Stimulated activated CD8-positive, alpha-beta memory T cell treated with anti-CD3 and anti-CD28 coated beads, Interleukin-12 subunit alpha, Interleukin-12 subunit beta, amount 100 ng/mL, for 4 hours (primary cell): ENCODE measurements at regions not wholly inside any gene's neighbourhood (a gene's known extent, or its start where the extent isn't known, plus 50 kb on each side); places are given as distances from the start of the nearest gene placed in this dataset.

Source experiments
- DNase-seq: peaks from one replicate; pipeline ENCODE4 v3.0.0-alpha.2; 2020; ENCODE audit warnings: low read depth

DNA sequence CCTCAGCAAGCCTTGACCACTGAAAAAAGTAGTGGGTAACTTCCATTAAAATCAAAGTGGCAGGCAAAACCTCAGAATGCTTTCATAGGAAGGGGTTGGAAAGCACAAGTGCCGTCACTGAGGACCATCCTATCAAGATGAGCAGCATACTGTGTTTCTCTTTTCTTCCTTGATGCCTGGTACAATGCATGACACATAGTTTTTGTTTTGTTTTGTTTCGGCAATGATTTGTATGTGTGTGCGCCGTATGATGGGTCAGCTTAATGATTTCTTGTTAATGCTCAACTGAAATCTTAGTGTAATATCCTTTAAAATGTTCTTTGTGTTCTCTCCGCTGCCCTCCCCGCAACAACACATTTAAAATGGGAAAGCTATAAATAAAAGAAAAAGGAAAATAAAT, 476.4 kb upstream of the KCNMB2 start:
- no peak for DNase-seq

DNA sequence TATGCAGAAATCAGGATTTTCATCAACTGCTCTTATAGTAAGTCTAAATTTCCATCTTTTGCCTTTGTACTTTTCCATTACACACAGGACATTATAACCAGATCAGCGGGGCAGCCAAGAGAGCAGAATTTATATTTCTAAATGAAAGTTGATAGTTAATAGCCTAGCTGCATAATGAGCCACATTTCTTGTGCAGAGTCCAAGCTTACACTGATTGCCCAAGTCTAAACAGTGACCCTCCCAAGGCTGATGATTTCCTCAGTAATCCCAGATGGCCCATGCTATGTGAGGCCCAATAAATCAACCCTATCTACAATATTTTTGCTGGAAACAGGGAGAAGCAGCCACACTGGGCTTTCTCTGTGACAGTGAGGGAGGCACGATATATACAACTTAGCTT, 475.8 kb upstream of the KCNMB2 start:
- DNase-seq, result no peak

DNA sequence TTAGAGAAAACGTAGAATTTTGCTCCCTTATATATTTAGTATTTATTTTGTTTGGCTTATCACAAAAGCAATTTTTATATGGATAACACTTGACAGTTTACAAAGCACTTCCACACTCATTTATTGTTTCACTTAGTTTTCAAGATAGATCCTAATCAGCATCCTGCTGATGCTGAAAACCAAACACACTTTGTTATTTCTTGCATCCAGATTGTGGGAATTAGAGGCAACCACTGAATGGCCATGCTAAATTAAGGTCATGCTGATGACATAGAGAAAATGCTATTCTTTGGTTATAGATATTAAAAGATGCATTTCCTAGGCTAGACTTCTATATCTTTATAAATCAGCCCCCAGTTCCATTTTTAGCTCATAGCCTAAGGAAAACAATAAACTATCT, 474.1 kb upstream of the KCNMB2 start:
- no peak for DNase-seq

DNA sequence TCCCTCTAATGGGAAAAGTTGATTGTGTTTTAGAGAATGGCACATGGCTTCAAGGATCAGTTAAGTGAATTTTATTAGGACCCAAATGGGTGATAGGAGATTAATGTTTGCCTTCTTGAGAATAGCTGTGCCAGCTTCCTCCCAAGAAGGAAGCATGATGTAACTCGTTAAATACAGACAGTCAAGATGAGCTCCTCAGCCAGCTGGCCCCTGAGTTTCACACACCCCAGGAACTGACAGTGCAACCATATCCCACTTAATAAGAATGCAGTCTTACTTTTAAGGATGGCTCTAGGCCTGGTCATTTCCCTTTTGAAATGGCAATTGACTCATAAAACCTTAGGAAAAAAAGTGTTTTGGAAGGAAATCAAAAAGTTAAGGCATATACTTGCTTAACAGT, 472.8 kb upstream of the KCNMB2 start:
- no peak for DNase-seq

DNA sequence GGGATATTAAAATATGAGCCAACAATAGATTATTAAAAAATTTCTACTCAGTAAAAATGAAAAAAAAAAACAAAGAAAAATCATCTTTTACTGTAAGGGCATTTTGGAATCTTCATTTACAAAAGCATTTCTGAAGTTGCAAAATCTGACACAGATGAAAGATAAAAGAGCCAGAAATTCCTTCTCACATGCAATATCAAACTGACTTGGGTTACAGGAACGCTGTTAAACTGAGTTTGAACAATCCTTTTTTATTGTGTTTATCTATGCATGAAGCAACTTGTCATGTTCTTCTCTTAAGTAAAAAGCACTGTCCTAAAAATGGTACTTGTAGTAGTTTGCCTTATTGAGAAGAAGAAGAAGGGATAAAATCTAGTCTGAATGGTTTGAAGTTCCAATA, 468.5 kb upstream of the KCNMB2 start:
- DNase-seq, result no peak

DNA sequence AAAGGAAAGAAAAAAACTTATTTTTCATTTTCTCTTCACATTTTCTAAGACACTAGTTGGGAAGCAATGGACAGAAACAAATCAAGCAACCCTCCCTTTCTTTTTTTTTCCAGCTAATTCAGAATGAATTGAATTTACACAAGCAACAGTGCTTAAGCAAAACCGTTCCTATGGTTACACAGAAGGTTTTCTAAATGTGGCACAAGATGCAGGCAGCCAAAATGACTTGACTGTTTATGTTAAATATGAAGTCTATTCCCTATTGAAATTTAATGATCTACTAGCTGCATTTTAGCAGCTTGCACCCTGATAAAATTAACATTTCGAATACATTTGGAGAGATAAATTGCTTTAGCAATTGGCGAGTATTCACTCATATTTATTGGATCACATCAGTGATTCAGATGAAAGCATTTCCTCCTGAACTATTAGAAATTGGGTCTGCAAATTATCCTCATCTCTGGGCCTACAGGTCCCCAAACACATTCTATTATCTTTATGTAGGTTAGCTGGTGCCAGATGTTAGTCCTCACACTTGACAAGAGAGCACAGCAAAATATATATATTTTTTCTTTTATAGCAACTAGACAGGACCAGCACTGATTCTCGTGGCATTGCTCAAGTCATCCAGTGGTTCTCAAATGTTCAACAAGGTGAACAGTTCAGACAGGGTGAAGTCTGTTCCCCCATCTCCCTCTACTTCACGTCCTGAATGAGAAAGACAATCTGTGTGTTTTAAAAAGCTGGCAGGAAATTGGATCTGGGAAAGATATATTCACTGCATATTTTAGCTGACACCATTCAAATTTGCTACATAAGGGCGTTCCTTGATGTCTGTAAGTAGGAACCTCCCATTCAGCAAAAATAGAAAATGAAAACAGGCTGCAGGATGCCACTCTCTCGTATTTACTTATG, 463.6 kb upstream of the KCNMB2 start:
- DNase-seq, result no peak

DNA sequence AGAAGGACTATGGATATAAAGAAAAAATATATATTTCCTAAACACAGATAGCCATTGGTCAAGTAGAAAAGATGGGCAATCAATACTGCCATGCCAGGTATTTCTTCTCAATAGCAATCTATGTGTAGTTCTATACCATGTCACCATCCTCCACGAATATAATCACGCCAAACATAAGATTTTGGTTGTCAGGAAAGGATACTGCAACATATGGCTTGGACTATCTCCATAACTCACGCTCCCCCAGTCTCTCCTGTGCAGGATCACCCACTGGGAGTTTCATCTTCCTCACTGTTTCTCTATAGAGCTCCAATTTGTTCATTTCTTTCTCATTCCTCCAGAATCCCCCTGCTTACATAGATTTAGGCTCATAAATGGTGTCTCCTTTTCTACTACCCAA, 462.9 kb upstream of the KCNMB2 start:
- DNase-seq, result no peak

DNA sequence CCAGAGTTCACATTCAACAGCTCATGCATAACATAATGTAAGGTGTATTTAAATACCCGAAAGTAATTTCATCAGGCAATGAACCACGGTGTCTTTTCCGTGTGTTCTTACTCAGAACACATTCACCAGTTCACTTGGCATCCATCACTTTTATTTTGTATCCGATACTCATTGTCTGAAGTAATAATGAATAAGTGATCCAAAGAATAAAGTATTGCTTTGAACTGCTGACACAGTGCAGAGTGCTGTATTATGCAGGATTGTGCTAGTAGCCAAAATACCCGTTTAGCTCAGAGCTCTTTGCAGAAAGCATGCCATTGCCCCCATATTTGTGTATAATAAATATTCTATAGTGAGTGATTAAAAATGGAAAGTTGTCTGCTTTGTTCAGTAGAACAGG, 460.9 kb upstream of the KCNMB2 start:
- DNase-seq, result no peak

DNA sequence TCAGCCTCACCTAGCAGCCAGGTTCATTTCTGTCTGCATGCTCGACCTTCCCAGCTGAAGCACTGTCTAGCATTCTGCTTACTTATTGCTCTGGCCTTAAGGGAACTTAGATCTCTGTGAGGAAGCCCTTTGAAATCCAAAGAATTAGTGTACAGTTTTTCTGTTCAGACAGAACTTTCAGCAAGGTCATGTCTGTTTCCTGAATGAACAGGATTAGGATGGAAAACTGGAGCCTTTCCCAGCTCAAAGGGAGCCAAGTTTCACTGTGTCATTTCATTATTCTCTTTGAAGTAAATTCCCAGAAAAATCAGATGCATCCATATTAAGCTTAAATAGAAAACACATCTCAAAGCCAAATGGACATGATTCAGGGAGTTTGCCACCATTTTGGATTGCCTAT, 457.3 kb upstream of the KCNMB2 start:
- DNase-seq, result no peak

DNA sequence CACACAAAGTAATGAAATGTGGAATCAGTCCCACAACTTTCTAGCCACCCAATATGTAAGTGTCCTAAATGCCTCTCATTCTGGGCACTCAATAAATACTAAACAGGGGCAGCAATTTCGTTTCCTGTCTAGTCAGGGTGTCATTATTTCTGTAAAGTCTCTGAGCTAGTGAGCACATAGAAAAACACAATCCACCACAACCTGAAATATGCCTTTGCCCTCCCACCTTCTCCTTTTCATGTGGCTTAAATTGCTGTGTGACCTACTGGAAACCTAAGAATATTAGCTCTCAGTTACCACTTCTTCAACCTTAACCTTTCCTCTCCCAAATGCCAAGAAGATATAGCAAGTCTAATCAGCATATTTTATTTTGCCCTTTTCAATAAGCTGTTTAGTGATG, 456.3 kb upstream of the KCNMB2 start:
- DNase-seq, result no peak

DNA sequence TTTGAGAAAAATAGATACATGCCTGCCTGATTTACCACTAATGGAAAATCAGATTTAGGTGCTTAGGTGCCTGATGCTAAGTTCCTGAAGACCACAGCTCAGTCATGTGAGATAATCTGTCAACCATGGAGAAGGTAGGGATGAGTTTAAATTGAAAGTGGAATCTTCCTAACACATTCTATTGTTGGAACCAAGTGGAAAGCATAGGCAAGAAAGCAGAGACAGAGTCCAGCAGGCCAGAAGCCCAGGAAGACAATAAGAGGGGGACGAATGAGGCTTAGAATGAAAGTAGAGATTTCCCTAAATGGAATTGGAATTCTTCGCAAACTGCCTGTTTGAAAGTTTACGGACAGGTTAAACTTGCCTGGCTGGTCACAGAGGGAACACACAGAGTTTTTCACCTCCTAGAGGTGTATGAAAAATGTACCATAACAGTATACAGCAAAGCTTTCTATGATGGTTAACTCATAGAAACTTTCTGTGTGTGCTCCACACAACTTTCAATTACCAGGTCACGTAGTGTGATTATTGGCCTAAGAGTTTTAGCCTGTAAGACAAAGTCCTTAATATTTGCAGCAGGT, 453.8 kb upstream of the KCNMB2 start:
- no peak for DNase-seq

DNA sequence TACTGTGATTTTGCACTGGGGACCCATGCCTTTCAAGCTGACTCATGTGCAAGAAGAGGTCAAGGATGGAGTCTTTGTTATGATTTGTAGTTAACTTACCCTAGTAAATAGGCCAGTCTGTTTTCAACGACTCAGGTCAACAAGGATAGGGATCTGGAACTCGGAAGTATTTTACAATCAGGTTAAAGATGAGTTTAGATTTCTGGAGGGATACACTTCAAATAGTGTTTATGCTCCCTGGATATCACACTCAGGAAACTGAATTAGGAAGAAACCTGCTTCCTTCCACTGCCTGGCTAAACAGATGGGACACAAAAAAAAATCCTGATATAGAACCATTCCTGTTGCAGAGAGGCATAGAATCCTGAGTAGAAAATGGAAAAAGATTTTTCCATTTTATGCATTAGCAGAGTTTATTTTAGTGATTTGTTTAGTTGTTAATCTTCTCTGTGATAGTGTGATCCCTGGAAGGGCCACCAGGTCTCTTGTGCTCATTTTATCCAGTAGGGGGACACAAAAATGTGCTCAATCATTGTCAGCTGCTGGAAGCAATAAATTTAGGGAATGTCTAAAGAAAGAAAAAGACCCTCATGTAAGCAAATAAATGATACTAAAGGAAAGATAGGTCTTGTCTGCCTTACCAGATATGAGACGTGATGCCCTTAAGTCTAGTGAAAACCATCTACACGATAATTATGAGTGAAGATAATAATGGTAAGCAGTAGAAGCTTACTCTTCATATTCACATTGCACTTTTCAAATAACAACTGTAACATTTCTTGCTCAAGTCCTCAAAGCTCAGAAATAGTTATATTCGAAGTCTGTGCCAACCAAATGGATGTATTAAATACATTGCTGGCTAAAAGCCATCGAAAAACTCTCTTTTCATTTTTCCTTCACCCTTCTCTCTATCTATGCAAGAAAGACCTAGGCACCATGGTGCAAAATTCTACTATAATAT, 452.1 kb upstream of the KCNMB2 start:
- no peak for DNase-seq

DNA sequence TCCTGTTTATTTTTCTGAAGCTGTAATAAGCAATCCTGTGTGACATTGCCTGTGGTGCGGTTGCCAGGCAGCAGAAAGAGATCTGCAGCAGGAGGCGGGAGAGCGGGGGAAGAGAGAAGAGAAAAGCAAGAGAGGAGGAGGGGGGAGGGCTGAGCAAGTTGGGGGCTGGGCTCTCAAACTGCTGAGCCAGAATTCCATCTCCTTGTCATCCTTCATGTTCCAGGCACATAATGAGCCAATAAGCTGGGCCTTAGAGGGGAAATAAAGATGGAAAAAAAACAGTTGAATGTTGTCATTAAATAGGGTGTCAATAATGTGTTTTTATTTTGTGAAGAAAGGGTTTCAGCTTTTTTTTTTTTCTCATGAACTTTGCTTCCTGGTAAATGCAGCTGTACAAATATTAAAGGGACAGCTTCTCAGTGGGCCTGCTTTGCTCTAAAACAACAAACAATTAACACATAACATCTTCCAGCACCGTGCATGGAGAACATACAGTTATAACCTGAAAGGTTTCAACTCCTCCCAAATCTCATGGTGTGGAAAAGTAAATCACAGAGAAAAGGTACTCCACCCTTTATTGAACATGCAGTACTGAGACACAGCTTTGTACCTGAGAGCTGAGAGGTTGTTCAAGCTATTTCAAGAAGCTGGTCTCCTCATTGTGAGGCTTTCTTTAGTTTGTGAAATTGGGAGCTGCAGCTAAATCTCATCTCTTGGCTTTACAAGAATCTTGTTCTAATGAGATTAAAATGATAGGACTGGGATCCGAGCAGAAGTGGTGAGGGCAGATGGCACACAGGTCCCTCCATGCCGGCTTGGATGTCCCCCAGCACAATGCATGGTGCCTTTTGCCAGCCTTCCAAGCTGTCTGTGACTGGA, 451.1 kb upstream of the KCNMB2 start:
- DNase-seq, result no peak

DNA sequence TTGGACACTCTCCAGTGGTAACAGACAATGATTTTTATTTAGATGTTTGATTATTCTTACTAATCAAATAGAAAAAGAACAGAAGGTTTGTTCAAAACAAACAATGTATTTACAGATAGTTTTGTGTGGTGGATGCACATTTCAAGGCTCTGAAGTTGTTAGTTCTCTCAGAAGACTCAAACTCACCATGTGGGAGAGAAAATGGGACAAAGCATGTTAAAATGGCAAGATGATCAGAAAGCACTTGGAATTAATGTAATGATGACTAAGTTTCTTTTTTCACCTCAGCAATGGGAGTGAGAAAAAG, 450.5 kb upstream of the KCNMB2 start:
- no peak for DNase-seq

DNA sequence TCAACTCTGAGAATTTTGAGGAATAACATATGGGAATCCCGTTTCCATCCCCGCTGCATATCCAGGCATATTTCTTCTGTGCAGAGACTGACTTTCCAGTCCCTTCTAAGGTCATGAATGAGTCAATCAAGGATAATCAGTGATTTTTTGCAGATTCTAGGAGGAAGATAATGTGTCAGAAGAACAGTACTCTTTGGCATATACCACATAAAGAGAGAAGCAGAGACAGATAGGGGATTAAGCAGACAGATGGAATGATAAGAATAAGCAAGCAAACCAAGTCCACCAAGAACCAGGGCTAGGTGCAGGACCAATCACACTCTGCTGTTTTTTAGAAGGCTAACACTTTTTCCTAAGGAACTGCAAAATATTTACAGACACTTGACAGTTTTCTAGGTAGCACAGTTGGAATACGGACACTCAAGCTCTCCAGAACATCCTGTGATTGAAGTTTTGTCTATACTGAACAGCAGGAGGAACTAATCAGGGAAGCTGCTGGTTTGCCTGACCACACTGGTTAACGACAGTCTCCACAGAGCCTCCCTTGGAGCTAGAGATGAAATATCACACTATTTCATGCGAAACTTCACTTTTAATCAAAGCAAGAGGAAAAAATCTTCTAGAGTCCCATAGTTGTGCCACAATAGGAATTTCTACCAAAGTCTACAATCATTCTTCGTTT, 450.0 kb upstream of the KCNMB2 start:
- DNase-seq, result no peak

DNA sequence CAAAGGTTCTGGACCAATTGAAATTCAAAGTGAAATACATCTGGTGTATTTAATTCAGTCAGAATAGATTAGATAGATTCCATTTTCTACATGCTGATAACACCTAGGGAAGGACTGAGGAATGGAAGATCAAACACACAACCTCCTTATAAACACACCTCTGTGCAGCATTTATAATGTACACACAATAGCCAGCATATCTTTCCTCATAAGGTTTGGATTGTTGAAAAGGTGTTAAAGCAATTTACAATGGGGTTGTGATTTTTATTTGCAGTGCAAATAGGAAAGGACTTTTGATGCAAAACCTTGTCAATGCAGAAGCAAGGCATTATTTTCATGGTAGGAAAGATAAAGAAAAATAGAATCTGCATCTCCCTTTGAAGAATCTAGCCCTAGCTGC, 448.9 kb upstream of the KCNMB2 start:
- no peak for DNase-seq

DNA sequence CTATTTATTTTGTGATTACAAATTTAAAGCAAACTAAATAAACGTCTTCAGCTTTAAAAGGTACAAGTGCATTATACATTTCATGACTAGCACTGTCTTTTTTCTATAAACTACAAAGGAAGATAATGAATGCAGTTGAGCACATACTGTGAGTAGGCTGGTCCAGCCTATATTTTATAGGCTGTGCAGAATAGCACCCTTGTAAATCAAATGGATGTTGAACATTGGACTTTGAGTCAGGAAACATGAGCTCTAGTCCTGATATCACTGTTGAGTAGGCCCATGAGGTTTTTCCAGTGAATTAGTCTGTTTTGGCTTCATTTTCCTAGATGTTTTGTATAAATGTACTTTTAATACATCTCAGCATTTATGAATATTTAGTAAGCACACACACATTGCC, 447.3 kb upstream of the KCNMB2 start:
- no peak for DNase-seq

DNA sequence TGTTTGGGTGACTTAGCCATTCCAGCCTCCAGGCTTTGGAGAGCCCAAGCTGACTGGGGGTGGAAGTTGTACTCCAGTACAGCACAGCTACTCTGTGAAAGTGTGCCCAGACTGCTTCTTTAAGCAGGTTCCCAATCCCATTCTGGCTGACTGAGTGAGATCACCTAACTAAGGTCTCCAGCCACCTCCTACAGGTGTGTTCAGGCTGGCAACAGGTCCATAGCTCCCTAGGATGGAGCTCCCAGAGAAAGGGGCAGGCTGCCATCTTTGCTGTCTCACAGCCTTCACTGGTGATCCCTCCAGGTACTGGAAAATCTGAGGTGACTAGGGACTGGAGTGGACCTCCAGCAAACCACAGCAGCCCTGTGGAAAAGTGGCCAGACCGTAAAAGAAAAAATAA, 445.3 kb upstream of the KCNMB2 start:
- no peak for DNase-seq

DNA sequence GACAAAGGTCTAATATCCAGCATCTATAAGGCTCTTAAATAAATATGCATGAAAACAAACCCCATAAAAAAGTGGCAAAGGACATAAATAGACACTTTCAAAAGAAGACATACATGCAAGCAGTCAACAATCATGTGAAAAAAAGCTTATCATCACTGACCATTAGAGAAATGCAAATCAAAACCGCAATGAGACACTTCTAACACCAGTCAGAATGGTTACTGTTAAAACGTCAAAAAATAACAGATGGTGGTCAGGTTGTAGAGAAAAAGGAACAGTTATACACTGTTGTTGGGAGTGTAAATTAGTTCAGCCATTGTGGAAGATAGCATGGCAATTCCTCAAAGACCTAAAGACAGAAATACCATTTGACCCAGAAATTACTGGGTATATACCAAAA, 440.7 kb upstream of the KCNMB2 start:
- no peak for DNase-seq

DNA sequence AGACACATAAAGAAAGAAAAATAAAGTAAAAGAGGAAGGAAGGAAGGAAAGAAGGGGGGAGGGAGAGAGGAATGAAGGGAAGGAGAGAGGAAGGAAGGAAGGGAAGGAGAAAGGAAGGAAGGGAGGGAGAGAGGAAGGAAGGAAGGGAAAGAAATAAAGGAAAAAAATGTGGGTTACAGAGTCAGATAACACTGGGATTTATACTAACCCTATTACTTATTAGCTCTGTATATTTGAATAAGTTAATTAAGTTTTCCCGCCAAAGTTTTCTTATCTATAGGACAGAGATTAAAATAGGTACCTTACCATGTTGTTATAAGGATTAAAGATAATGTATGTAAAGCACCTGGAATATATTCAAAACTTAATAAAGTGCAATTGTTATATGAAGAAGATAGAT, 439.3 kb upstream of the KCNMB2 start:
- DNase-seq, result no peak

DNA sequence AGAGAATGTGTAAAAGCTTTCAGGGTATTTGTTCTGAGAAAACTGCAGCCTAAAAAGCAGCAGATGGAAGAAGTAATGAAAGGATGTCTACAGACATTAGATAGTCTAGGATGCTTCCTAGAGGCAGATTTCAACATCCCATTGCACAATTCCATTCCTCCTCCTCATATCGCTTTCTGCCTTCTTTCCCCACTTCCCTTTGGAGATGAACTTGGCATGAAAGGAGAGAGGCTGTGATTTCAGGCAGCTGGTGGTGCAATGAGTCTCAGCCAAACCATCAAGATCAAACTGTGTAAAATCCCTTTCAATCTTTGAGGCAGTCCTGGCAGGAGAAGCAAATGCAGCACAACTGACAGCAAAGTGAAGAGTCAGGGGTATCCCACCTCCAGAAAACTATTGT, 438.7 kb upstream of the KCNMB2 start:
- DNase-seq, result no peak
